Sciatic nerve (tissue), 2 donors: ENCODE measurements at regions not wholly inside any gene's neighbourhood (a gene's known extent, or its start where the extent isn't known, plus 50 kb on each side); places are given as distances from the start of the nearest gene placed in this dataset.
"Not testable (repeated sequence)": the region's sequence is repeated elsewhere in the genome, so short reads cannot be mapped to it uniquely, and the experiment has no call there.

Experiments
- ATAC-seq: fragments of 200-7000 bp; cut with Tn5 transposase; one replicate; pipeline ENCODE4 v1.9.1; 2020; ENCODE audit warnings: mild to moderate bottlenecking, moderate library complexity
- DNase-seq: peaks from one replicate; pipeline ENCODE4 v3.0.0-alpha.2; 2020; ENCODE audit warnings: low spot score
- intact Hi-C: fragments of 100-400 bp; cut with DNase I; formaldehyde crosslinking; loops from one replicate; pipeline ENCODE4 v1.14.2; 2022
- donor health status: DM: no; HTN: no; CAD: no.
- donor health status: DM: no; HTN: no; CAD: no.

DNA sequence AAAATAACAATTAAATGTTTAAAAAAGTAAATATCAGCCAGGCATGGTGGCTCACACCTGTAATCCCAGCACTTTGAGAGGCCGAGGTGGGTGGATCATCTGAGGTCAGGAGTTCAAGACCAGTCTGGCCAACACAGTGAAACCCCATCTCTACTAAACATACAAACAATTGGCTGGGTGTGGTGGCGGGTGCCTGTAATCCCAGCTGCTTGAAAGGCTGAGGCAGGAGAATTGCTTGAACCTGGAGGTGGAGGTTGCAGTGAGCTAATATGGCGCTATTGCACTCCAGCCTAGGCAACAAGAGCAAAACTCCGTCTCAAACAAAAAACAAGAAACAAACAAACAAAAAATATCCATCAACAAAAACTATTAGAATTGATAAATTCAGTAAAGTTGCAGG is 77.5 kb downstream of the SNX5 start:
- intact Hi-C loops, result loop anchor here (10.0 kb wide), 1 partner anchor 206 kb away; the partner anchor contains the start of gene RRBP1
- DNase-seq, ATAC-seq: not testable (repeated sequence)

DNA sequence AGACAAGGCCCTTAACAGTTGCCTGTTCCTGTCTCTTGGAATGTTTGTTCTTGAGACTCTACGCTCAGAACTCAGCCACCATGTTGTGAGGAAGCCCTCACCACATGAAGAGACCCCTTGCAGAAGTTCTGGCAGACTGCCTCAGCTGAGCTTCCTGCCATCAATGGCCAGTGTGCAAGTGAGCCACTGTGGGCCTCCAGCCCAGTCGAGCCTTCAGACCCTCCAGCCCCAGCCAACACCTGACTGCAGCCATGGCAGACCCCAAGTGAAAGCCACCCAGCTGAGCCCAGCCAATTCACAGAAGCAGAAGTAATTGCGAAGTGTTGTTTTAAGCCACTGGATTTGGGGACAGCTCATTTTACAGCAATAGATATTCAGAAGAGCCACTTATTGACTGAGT is 78.3 kb downstream of the SNX5 start:
- no peak for DNase-seq
- ATAC-seq, result no peak
- intact Hi-C loops, result loop anchor here (10.0 kb wide), 1 partner anchor 206 kb away; the partner anchor contains the start of gene RRBP1

DNA sequence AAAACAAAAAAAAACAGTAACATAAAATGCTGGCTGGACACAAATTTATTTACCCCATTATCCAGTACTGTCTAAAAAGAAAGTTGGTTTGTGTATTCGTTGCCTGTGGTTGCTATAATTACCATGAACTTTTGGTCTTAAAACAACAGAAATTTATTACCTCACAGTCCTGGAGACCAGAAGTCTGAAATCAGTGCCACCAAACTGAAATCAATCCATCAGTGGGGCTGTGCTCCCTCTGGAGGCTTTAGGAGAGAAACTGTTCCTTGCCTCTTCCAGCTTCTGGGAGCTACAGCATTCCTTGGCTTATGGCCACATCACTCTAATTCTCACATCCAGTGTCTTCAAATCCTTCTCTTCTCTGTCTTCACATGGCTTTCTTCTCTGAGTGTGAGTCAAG is 79.4 kb downstream of the SNX5 start:
- DNase-seq (no peak), ATAC-seq (no peak)
- intact Hi-C loops, result no loop called here

DNA sequence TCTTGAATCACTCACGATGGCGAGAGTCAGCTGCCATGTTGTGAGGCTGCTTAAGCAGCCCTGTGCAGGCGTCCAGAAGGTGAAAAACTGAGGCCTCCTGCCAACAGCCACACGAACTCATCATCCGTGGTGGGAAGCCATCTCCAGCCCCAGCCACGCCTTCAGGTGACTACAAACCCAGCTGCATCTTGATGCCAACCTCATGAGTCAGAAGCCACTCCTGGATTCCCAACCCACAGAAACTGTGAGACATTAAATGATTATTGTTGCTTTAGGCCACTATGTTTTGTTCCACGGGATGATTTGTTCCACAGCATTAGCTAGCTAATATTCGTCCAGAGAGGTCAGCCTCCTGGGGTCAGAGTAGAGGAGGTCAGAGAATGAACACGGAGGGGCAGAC is 80.5 kb downstream of the SNX5 start:
- ATAC-seq (no peak), DNase-seq (no peak)
- intact Hi-C loops, result no loop called here

DNA sequence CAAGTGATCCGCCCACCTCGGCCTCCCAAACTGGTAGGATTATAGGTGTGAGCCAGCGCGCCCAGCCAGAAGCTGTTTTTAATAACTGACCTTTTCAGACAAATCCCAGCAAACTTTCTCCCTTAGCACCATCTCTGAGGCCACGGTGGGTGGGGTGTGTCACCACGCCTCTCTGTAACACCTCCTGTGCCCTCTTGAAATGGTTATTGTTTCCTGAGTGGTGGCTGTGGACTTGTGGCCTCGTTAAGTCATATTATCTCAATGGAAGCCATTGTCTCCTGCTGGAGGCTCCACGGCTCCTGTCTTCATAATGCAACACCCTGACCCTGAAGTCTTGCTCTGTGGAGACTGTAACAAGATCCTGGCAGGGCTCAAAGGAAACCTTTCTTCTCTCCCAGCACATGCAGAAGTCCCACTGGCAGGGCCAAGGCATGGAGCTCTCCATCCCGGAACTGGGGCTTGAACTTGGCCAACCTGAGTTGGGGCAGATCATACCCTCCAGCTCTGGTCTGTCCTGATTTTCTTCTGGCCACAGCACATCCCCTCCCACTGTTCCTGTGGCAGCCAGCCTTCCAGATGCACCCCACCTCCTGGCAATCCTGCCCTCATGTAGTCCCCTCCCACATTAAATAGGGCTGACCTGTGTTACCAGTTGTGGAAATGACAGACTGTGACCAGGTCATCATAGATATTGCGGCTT is 81.1 kb downstream of the SNX5 start:
- ATAC-seq, result peak; percentile 40
- no peak for DNase-seq
- intact Hi-C loops, result no loop called here

DNA sequence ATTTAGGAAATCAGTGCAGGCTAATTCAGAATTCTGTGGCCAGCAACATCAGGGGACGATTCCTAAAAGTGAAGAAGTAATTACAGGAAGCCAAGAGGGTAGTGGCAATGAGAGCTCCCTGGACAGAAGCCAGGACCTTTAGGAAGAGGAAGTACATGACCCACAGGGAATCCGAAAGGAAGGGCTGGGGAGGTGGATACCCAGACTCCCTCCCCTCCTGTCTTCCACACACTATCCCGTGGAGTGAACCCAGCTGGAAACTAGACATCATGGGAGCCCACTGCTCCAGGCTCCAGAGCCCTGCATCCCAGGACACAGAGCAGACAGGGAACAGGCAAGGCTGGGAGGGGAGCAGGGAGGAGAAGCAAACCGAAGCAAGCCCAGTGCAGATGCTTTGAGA is 83.0 kb downstream of the SNX5 start:
- DNase-seq (no peak), ATAC-seq (peak; percentile 33)
- intact Hi-C loops, result no loop called here

DNA sequence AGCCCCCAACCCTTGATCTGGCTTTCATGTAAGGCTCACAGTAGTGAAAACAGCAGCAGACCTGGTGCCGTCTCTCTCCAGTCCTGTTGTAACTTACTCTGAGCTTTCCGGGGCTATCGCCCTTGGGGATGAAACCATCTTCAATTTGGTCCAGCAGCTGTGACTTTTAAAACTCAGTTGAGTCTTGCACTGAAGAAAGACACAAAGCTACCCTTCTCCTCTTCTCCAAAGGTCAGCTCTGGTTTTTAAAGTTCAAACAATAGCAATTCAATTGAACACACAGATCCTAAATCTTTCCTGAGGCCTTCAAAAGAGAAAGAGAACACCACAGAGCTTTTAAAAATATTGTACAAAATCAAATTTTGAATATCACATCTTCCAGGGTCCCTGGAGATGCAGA is 83.5 kb downstream of the SNX5 start:
- DNase-seq (no peak), ATAC-seq (peak; percentile 10)
- intact Hi-C loops, result no loop called here

DNA sequence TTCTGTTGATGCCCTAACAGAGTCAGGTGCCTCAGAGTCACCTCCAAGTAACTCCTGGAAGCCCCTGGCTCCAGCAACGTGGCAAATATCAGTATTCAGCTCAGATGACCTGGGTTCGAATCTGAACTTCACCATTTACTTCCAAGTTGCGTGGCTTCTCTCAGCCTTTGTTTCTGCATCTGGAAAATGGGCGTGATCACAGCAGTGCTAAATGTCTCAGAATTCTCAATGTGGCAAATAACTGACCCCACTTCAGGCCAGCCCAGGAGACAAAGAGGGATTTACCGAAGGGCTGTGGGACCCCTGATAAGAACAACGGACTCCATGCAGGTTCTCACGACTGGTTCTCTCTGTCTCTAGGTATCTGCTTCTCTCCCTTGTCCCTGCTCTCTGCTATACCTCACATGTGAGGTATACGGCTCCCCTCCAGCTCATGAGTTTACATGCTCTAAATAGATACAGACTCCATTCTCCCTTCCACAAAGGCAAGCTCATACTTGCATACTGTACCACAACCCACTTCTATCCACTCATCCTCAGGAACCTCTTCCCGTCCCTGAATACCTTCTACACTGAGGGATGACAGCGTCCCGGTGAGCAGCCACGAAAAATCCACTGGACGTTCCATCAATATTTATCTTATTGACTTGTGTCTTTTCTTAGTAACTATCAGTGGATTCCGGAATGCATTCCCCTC is 84.1 kb downstream of the SNX5 start:
- intact Hi-C loops, result no loop called here
- no peak for ATAC-seq
- no peak for DNase-seq

DNA sequence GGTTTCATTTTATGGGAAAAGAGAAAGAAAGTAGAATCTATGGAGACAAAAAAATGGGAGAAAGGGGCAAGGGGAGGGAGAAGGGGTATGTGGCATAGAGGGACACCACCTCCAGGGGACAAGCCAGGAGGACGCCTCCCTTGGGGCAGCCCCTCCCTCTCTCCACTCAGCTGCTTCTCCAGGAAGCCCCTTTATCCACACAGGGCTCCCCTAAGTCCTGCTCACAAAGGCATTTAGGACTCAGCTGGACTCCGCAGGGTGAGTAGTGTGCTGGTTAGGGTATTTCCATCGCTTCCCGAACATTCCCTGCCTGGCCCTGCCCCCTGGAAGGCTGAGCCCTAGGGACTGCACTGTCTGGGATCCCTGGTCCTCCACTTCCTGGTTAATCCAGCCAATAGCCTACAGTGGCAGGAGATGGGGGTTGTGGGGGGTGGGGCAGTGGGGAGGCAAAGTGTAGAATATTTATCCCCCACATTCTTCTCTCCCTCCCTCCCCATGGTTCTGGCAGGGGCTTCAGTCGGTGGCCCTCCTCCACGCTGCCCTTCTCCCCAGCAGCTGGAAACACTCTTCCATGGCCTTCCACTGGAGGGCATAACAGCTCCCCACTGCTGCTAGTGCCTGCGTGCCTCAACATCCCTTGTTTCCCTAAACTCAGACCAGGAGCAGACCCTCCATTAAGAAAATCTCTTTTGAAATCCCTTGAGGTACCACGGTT is 84.8 kb downstream of the SNX5 start:
- ATAC-seq (no peak), DNase-seq (no peak)
- intact Hi-C loops, result no loop called here

DNA sequence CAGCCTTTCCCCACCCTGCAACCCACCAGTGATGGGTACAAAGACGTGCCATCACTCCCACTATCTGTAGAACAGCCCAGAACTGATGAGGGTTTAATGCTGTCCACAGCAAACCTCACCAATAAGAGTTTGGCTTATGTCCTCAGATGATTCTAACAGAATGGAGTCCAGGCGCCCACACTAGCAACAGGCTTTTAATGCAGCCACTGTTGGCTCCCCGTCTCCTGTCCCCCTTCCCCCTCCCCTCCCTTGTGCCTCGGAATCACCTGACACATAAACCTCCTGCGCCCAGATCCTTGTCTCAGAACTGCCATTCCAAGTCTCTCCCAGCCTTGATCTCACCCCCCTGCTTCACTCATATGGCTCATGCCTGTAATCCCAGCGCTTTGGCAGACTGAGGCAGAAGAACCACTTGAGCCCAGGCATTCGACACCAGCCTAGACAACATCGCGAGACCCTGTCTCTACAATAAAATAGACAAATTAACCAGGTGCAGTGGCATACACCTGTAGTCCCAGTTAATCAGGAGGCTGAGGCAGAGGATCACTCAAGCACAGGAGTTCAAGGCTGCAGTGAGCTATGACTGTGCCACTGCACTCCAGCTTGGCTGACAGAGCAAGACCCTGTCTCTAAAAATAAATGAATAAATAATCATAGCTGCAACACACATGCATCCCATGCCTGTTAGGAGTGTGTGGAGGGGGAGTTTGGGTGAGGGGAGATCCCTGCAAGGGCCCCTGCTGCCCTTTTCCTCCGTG is 85.6 kb downstream of the SNX5 start:
- ATAC-seq (peak; percentile 3), DNase-seq (no peak)
- intact Hi-C loops, result no loop called here

DNA sequence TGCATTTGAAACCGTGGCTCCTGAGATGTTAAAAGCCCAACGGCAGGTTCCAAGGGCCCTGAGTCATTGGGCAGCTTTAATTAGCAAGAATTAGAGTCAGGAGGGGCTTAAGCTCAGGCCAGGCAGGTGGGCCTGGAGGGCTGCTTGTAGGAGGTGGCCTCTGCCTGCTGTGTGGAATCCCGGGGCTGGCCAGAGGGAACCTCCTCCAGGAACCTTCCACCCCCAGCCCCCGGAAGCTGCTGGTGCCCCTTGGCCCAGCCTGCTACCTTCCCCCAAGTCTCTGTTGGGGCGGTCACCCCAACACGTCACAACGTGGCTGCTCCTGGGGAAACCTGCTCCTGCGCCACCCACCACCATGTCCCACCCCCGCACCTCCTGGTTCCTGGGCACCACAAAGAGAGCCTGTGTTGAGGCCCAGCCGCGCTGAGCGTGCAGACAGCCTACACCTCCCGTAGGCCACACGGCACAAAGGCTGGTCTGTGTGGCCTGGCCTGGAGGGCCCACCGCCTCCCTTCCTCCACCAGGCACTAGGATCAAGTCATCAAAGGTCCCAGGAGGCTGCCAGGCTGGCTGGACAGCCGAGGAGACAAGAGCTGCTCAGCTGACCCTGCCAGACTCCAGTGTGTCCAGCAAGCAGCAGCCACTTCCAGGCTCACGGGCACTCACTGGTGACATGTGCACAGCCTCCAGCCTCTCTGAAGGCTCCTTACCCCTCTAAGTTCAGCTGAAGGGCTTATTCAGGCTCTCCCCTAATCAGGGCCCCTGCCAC is 86.3 kb downstream of the SNX5 start:
- no peak for DNase-seq
- peak; percentile 45 for ATAC-seq
- intact Hi-C loops, result no loop called here

DNA sequence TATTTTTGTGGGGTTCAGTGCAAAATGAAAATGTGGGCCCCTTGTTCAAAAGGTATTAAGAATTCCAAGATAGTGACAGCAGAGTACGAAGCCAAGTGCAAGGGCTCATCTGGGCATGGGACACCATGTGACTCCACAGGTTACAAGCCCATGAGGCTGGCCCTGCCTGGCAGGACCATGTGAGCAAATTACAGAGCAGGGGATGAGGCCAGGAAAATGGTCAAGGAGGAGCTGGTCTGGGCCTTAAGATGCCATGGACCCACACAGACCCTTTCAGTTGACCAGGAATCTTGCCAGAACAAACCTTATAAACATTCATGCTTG is 86.9 kb downstream of the SNX5 start:
- no peak for DNase-seq
- no peak for ATAC-seq
- intact Hi-C loops, result no loop called here

DNA sequence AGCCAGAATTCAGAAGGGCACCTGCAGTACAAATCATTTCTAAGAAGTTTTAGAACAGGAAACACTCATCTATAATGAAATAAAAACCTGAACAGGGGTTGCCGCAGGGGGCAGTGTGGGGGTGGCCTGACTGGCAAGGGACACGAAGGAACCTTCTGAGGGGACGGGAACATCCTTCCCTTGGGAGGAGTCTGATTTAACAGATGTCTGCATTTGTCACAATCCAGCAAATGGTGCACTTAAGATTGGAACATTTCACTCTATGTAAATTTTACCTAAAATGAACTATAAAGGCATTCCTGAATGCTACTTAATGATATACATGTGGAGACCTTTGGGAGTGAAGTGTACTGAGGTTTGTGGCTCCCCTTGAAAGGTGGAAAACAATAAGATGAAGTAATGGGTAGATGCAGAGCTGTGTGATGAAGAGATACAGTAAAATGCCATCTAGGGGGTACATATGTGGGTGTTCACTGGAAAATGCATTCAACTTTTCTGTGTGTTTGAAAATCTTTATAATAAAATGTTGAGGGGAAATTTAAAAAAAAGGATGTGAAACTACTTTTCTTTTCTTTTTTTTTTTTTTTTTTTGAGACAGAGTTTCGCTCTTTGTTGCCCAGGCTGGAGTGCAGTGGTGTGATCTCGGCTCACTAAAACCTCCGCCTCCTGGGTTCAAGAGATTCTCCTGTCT is 89.5 kb downstream of the SNX5 start:
- DNase-seq, result peak; percentile 47
- intact Hi-C loops, result no loop called here
- ATAC-seq, result no peak

DNA sequence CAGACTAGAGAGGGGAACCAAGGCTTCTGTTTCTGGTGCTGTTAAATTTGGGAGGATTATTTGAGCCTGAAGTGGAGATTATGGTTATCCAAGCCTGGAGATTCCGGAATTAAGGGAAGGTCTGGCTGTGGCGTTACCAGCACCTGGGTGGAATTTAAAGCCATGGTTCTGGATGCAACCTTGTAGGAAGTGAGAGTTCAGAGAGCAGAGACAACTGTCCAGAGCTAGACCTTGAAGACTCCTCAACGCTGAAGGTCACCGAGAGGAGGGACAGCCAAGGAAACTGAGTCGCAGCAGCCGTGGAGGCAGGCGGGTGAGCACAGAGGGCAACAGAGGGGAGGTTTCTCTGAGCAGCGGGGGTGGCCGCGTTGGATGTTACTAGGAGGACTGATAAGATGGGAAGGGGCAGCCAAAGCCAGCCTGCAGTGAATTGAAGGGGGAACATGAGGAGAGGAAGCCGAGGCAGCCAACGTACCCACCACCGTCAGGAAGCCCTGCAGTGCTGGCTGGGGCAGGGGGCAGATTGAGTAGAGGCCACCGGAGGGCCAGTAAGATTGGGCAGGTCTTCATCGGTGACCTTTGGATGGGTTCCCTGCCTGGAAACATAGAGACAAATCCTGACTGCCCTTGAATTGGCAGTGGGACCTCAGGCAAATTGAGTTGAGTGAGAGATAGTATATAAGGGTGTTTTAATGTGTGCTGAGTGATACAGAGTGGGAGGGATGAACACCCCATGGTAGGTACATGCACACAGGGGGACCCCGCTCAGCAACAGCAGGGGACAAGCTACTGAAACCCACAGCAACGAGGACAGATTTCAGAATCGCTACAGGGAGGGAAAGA is 90.3 kb downstream of the SNX5 start:
- ATAC-seq (no peak), DNase-seq (peak; percentile 25)
- intact Hi-C loops, result no loop called here

DNA sequence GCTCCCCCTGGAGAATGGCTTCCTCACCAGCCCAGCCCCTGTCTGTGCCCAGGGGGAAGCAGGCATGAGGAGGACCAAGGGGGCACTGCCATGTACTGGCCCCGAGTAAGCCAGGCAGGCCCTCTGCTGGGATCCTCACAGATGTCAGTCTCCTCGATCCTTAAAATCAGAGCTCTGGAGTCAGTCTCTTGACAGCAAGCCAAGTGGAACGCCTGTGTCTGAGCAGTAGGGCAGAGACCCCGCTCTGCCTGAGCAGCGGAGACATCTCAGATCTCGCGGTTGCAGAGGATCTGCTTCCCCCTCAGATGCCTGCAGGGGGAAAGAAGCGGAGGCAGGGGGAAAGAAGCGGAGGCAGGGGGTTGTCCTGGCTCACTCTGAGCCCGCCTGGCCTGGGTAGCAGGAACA is 92.6 kb downstream of the SNX5 start:
- no peak for ATAC-seq
- peak; percentile 47 for DNase-seq
- intact Hi-C loops, result no loop called here

DNA sequence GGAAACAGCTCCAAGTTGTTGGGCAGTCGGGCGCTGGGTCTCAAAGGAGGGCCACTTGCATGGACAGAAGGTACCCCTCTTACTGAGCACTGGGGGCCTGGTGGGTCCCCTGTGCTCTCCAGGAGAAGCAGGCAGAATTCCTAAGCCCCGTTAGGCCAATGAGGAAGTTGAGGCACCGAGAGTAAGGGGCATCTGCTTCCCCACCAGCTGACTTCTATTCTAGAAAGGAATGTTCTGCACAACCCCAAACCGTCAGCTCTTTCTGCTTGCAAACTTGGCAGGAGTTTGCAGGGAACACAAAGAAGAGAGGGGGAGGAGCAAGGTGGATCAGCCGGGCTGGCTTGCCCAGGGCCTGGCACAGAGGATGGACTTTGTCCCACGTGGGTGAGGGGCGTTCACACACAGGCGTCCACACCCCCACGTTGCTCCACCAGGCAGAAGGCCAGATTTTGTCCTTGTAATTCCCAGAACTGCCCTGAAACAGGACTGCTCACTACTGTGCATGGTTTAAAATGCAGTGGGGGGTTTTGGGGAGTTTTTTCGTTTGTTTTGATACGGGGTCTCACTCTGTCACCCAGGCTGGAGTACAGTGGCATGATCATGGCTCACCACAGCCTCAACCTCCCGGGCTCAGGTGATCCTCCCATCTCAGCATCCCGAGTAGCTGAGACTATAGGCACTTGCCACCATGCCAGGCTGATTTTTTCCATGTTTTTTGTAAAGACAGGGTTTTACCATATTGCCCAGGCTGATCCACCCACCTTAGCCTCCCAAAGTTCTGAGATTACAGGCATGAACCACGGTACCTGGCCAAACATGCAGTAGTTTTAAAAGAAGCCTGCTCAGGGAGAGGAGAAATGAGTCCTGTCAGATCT is 93.3 kb downstream of the SNX5 start:
- DNase-seq, result peak; percentile 86
- peak; percentile 85 for ATAC-seq
- intact Hi-C loops, result no loop called here
